ENCODE measurements at regions not wholly inside any gene's neighbourhood (a gene's known extent, or its start where the extent isn't known, plus 50 kb on each side); places are given as distances from the start of the nearest gene placed in this dataset.

- no peak for TF ChIP-seq CTCF (IDR thresholded peaks at IDR 0.05; ENCODE audit: insufficient read depth, low read depth, low read length, missing control alignments)
- H3K4me3 ChIP-seq (ENCODE audit: low read length): no peak overlapping the region
- no peak for DNase-seq (ENCODE audit: low read depth)
These were observed 349.8 kb downstream of the DHX35 start for GRCh38 chr20:39311851-39312506.

GRCh38 chr20:39310363-39310995 lies 348.3 kb downstream of the DHX35 start:
- H3K4me3 ChIP-seq (ENCODE audit: low read length): no peak overlapping the region
- DNase-seq (ENCODE audit: low read depth): no peak
- TF ChIP-seq CTCF (IDR thresholded peaks at IDR 0.05; ENCODE audit: insufficient read depth, low read depth, low read length, missing control alignments): no peak

GRCh38 chr20:39309458-39309857 lies 347.3 kb downstream of the DHX35 start:
- H3K4me3 ChIP-seq (ENCODE audit: low read length): no peak overlapping the region
- TF ChIP-seq CTCF (IDR thresholded peaks at IDR 0.05; ENCODE audit: insufficient read depth, low read depth, low read length, missing control alignments): no peak
- no peak for DNase-seq (ENCODE audit: low read depth)

GRCh38 chr20:39302312-39302711 lies 340.2 kb downstream of the DHX35 start:
- no peak for TF ChIP-seq CTCF (IDR thresholded peaks at IDR 0.05; ENCODE audit: insufficient read depth, low read depth, low read length, missing control alignments)
- H3K4me3 ChIP-seq (ENCODE audit: low read length): no peak overlapping the region
- no peak for DNase-seq (ENCODE audit: low read depth)

GRCh38 chr20:39299783-39300182 lies 337.6 kb downstream of the DHX35 start:
- no peak for TF ChIP-seq CTCF (IDR thresholded peaks at IDR 0.05; ENCODE audit: insufficient read depth, low read depth, low read length, missing control alignments)
- no peak for DNase-seq (ENCODE audit: low read depth)
- no peak overlapping the region for H3K4me3 ChIP-seq (ENCODE audit: low read length)

GRCh38 chr20:39298571-39299506 lies 336.7 kb downstream of the DHX35 start:
- no peak overlapping the region for H3K4me3 ChIP-seq (ENCODE audit: low read length)
- no peak for TF ChIP-seq CTCF (IDR thresholded peaks at IDR 0.05; ENCODE audit: insufficient read depth, low read depth, low read length, missing control alignments)
- DNase-seq (ENCODE audit: low read depth): no peak

All from epithelial cell of esophagus (primary cell).